DMS153 treated with DMSO at 0.1 percent for 48 hours (cell line): ENCODE measurements at regions not wholly inside any gene's neighbourhood (a gene's known extent, or its start where the extent isn't known, plus 50 kb on each side); places are given as distances from the start of the nearest gene placed in this dataset.
"Not testable (repeated sequence)": the region's sequence is repeated elsewhere in the genome, so short reads cannot be mapped to it uniquely, and the experiment has no call there.

Experiments used
- DNase-seq: peaks from one replicate; lab custom pipeline; 2025; ENCODE audit not compliant: unreplicated experiment; lab: John Stamatoyannopoulos, UW

GRCh38 chr1:67482733-67483482, 52.7 kb upstream of the SERBP1 start:
- no peak for DNase-seq

DNA sequence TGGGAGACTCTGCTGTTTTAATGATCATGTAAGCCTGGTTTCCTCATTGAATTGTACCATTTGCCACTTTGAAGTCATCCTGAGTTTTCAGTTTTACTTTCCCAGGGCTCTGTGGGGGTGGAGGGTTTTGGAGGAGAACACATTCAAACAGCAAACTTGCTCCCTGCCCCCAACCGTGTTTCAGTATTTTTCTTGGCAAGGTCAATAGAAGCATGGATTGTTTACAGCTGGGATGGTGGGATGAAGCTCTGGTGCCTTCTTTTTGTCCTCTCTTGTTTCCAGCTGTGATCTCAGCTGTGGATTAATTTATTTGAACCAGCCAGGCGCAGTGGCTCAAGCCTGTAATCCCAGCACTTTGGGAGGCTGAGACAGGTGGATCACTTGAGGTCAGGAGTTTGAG, 54.3 kb upstream of the SERBP1 start:
- DNase-seq = no peak

DNA sequence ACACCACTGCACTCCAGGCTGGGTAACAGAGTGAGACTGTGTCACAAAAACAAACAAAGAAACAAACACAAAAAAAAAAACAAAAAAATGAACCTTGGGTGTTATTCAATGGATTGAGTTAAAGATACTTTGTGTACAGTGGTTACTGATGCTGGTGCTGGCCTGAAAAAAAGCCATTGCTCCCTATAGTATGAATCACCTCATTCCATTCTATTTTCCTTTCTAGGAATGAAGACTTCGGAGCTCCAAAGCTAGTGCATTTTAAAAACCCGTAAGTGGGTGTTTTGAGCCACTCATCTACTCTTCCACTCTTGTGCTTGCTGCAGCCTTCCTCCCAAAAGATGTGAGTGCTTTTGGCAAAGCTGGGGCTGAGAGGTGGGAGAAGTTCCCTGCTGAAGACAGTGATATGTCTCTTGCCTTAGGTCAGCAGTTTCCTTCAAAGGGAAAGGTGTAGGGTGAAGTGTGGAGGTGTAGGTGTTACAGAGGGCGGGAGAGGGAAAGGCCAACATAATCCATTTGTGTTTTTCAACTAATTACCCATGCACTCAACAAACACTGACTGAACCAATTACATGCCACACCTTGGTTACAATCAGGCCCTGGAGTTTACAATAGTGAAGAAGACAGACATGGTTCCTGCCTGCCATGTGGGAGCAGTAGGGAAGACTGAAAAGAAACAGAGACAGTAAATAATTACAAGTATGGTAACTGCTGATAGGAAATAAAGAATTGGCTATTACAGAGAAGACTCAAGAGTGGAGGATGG, 55.0 kb upstream of the SERBP1 start:
- DNase-seq = no peak

DNA sequence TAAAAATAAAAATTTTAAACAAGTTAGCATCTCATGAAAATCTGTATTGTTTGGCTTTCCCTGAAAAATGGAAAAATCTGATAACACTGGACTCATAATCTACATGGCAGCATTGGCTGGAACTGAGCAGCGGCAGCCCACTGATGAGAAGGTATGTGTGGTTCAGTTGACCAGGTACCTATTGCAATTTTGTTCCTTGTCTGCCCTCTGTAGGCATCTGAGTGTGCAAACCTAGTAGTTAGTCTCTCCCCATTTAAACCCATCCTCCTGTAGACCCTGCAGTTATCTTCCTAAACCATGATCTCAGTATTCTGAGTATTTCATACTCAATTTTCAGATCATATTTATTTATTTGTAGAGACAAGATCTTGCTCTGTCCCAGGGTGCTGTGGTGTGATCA, 59.4 kb upstream of the SERBP1 start:
- DNase-seq = no peak

GRCh38 chr1:67491280-67491679, 61.1 kb upstream of the SERBP1 start:
- no peak for DNase-seq

DNA sequence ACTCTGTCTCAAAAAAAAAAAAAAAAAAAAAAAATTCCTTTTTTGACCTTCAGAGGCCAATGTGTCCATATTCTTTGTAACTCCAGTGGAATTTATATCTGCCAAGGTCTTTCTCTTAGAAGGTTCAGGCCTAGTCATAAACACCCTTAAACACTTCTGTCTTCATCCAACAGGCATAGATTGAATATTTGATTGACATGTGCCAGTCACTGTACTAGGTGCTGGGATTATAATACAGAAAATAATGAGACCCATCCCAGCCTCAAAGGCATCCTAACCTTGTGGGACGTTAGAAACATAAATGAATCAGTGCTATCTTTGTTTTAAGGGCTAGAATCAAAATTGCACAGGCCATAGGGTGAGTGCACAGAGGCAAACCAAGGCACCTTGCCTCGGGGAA, 62.9 kb upstream of the SERBP1 start:
- DNase-seq = no peak

- no peak for DNase-seq
These were observed 65.1 kb upstream of the SERBP1 start for GRCh38 chr1:67495327-67495726.

- no peak for DNase-seq
These were observed 66.1 kb upstream of the SERBP1 start for GRCh38 chr1:67496329-67496728.

DNA sequence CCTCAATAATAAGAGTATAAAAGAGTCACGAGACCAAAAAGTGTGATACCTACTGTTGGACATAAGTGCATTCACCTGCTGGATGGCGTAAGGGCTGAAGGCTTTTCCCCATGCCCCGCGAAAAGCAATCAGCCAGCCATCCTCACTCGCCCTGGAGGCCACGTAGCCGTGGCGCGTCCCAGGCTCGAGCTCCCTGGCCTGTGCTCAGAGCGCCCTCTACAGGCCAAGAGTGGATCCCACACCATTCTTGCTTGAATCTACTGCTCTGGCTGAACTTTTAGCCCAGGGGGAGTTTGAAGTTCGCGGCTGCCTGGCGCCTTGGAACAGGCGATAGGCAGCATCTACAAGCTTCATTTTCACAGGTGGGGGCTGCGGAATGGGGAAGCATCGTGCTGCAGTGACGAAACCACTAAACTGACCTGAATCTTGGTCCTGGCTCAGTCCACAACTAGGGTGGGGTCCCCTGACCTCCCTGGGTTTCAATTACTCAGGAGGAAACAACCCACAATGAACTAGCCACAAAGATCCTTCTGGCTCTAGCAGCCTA, 70.3 kb upstream of the SERBP1 start:
- peak; percentile 86 for DNase-seq

DNA sequence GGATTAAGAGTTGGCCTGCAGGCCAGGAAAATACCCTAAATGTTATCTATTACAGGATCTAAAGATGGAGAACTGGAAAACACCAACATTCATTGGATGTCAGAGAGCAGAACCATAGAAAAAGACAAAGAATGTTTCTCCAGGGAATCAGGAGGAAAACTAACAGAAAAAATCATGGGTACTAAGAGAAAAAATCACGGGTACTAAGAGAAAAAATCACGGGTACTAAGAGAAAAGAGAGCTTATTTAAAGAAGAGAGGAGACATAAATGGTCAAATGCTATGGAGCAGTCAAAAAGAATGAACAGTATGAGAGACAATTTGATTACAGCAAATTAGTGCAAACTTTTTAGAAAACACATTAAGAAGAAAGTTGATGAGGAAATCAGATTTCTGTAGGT, 73.8 kb upstream of the SERBP1 start:
- DNase-seq = no peak

GRCh38 chr1:67513392-67514294, 83.4 kb upstream of the SERBP1 start:
- DNase-seq = not testable (repeated sequence)

GRCh38 chr1:67514300-67514699, 84.1 kb upstream of the SERBP1 start:
- DNase-seq = no peak

- no peak for DNase-seq
These were observed 84.6 kb upstream of the SERBP1 start for GRCh38 chr1:67514786-67515185.

- DNase-seq = no peak
These were observed 85.3 kb upstream of the SERBP1 start for GRCh38 chr1:67515324-67516080.

- DNase-seq = no peak
These were observed 86.8 kb upstream of the SERBP1 start for GRCh38 chr1:67517046-67517445.

- no peak for DNase-seq
These were observed 91.8 kb upstream of the SERBP1 start for GRCh38 chr1:67522001-67522441.

DNA sequence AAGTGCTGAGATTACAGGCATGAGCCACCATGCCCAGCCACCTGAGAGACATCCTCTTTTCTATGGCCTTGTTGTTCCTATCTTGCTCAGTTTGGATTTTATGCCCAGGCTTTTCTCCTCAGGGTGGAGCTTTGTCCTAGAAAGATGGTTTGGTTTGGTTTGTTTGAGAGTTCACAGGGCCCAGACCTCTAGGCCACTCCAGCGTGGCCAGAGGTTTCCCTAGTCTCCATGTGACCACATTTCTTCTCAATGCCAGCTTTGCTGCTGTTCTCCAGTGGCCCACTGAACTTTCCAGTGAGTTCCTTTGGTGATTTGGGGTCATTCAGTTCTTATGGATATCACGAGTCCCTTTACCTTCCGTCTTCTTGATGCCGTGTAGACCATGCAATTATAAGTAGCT, 92.6 kb upstream of the SERBP1 start:
- no peak for DNase-seq

- DNase-seq = peak; percentile 18
These were observed 94.2 kb upstream of the SERBP1 start for GRCh38 chr1:67524143-67525052.

- no peak for DNase-seq
These were observed 95.0 kb upstream of the SERBP1 start for GRCh38 chr1:67525053-67525760.
